Left cardiac atrium (tissue), 4 donors: ENCODE measurements at regions not wholly inside any gene's neighbourhood (a gene's known extent, or its start where the extent isn't known, plus 50 kb on each side); places are given as distances from the start of the nearest gene placed in this dataset.

ENCODE experiments used
- ATAC-seq, 2 donors: fragments of 200-7000 bp; cut with Tn5 transposase; one replicate each; pipeline ENCODE4 v1.9.1; 2020; ENCODE audit warnings: mild to moderate bottlenecking in 2 of 2, moderate library complexity in 2 of 2
- DNase-seq: peaks from one replicate; pipeline ENCODE4 v3.0.0-alpha.2; 2020
- intact Hi-C, 2 donors: fragments of 100-400 bp; cut with DNase I; formaldehyde crosslinking; loops; one replicate each; pipeline versions ENCODE4 v1.14.1 to v1.15.1; 2022 to 2023
- donor health status: DM: no; HTN: yes; CAD: no.
- donor health status: DM: no; HTN: yes; CAD: no; lungs with severe emphysema.
- donor health status: DM: yes; HTN: yes; CAD: no.
- donor health status: Dilated cardiomyopathy.

GRCh38 chr11:133787379-133788141 lies 57.8 kb downstream of the SPATA19 start:
- intact Hi-C loops, result no loop called here
- DNase-seq, result peak; percentile 66
- ATAC-seq, result peak; percentile 77 to 78

- no peak for ATAC-seq
- intact Hi-C loops, result no loop called here
- DNase-seq, result no peak
Observed at GRCh38 chr11:133785795-133786340, 59.4 kb downstream of the SPATA19 start.

DNA sequence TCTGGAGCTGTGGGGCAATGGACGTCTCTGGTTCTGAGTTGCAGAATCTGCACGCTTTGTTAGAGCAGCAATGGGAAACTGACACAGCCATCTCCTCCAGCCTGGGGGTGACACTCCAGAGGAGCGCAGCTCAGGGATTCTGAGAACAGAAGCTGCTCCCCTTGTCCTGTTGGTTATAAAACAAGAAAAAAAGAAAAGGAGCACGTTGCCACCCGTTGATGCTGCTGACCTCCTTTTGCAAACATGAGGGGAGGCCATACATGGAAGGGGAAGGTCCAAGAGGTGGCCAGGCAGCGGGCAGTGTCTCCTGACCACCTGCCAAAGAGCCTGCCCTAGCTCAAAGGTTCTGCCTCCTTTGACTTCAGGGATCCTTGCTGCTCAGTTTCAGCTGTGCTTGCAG lies 61.0 kb downstream of the SPATA19 start:
- intact Hi-C loops, result no loop called here
- DNase-seq, result no peak
- ATAC-seq, result no peak

GRCh38 chr11:133782116-133782725 lies 63.1 kb downstream of the SPATA19 start:
- DNase-seq (no peak), ATAC-seq (no peak)
- intact Hi-C loops, result no loop called here

DNA sequence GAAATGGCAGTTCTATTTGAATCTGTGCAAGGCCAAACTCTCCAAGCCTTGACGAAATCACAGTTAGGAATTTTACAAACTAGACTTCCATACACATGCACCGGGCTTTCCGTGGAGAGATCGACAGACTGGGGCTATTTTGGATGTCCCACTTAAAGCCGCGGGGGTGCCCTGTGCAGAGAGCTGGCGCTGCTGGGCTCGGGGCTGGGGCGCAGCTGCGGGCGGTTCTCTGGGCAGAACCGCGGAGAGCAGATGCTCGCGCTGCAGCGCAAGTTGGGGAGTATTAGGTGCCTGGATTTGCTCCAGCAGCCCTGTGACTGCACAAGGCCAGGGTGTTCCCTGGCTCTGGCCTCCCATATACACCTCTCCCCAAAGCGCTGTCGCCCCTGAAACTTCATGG lies 67.2 kb downstream of the SPATA19 start:
- ATAC-seq, result no peak
- intact Hi-C loops, result no loop called here
- no peak for DNase-seq

- intact Hi-C loops, result no loop called here
- no peak for ATAC-seq
- DNase-seq, result no peak
Observed at GRCh38 chr11:133776671-133777367, 68.5 kb downstream of the SPATA19 start.

DNA sequence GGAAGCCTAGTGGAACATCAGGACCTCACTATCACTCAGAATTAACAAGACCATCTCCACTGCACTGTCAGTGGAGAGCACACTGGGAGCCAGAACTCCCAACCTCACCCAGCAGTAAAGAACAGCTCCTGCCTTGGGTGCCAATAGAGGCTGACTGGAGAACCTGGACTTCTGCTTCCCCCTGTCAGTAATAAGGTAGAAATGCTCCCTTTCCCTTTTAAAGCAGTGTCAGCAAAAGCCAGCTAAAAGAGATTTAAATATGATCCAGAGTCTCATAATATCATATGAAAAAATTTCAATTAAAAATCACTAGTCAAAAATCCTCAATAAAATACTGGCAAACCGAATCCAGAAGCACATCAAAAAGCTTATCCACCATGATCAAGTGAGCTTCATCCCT lies 82.8 kb downstream of the SPATA19 start:
- no peak for ATAC-seq
- DNase-seq, result no peak
- intact Hi-C loops, result no loop called here

- ATAC-seq, result no peak
- no peak for DNase-seq
- intact Hi-C loops, result no loop called here
Observed at GRCh38 chr11:133753150-133753549, 92.2 kb downstream of the SPATA19 start.

- DNase-seq (no peak), ATAC-seq (no peak)
- intact Hi-C loops, result no loop called here
Observed at GRCh38 chr11:133749841-133750240, 95.5 kb downstream of the SPATA19 start.

DNA sequence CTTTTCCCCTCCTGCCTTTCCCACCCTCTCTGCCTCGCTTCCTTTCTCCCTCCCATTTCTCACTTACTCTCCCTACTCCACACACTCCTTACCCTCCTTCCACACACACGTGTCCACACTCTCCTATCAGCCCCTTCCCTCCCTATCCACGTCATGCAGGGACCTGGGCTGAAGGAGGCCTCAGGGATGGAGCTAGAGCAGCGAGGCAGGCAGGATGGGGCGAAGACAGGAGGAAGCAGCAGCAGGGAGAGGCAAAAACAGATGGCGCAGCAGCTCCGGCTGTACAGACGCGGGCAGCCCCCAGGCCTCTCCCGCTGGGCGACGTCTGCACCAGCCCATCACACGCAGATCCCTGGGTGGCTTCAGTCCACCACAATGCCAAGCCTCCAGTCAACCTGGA lies 97.9 kb downstream of the SPATA19 start:
- intact Hi-C loops, result no loop called here
- ATAC-seq, result no peak
- DNase-seq, result no peak

- peak; percentile 23 for DNase-seq
- intact Hi-C loops, result no loop called here
- no peak for ATAC-seq
Observed at GRCh38 chr11:133746663-133747306, 98.5 kb downstream of the SPATA19 start.

- ATAC-seq (no peak), DNase-seq (no peak)
- intact Hi-C loops, result no loop called here
Observed at GRCh38 chr11:133745791-133746190, 99.5 kb downstream of the SPATA19 start.

DNA sequence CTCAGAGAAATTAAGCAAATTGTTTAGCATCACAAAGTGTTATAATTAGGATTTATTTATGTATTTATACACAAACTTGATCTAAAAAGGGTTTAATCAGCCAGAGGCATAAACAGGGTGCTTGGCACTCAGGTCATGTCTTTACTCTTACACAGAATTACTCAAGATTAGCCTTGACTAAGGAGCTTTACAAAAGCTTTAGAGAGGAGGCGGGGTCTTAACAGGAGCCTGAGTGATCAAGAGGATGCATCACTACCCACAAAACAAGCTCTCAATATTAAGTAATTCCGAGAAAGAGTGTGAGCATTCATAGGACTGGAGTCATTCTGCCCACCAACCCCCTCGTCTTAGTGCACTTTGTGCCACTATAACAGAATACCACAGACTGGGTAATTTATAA lies 103.0 kb downstream of the SPATA19 start:
- DNase-seq (no peak), ATAC-seq (no peak)
- intact Hi-C loops, result no loop called here

GRCh38 chr11:133740963-133741362 lies 104.3 kb downstream of the SPATA19 start:
- no peak for DNase-seq
- ATAC-seq, result no peak
- intact Hi-C loops, result no loop called here

GRCh38 chr11:133739481-133739880 lies 105.8 kb downstream of the SPATA19 start:
- intact Hi-C loops, result no loop called here

GRCh38 chr11:133738624-133739023 lies 106.7 kb downstream of the SPATA19 start:
- intact Hi-C loops, result no loop called here
- DNase-seq (no peak), ATAC-seq (no peak)

More at GRCh38 chr11:133739481-133739880, 105.8 kb downstream of the SPATA19 start:
- no peak for DNase-seq
- ATAC-seq, result no peak

DNA sequence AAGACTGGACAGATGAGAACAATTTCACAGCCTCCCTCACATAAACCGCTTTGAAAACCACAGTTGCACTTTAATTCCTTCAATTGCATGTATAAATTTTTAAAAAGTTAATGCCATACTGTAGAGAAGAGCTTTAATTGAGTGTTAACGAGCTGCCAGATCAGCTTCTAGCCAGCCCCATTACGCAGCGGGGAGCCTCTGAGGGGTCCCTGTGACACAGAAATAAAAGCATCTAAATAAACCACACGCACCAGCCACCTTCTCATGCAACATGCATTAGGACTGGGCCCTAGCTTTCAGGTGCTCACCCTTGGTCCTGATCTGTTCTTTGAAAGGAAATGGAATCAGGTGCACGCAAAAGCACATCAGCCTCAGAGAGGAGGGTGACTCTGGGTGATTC lies 111.7 kb downstream of the SPATA19 start:
- intact Hi-C loops, result no loop called here
- ATAC-seq (no peak), DNase-seq (no peak)

- intact Hi-C loops, result no loop called here
- DNase-seq, result no peak
Observed at GRCh38 chr11:133732109-133732674, 113.1 kb downstream of the SPATA19 start.

GRCh38 chr11:133727774-133728173 lies 117.5 kb downstream of the SPATA19 start:
- intact Hi-C loops, result no loop called here
- DNase-seq (no peak), ATAC-seq (no peak)

More at GRCh38 chr11:133732109-133732674, 113.1 kb downstream of the SPATA19 start:
- ATAC-seq, result no peak
